HG02885 (cell line): ENCODE measurements at regions not wholly inside any gene's neighbourhood (a gene's known extent, or its start where the extent isn't known, plus 50 kb on each side); places are given as distances from the start of the nearest gene placed in this dataset.

Experiments
- ATAC-seq: cut with Tn5 transposase; IDR thresholded peaks from one replicate; pipeline ENCODE4 v1.9.1; 2021; ENCODE audit warnings: mild to moderate bottlenecking; ENCODE audit not compliant: unreplicated experiment, poor library complexity

GRCh38 chr6:125693480-125693879 lies 56.0 kb upstream of the HEY2 start:
- ATAC-seq, result no peak

DNA sequence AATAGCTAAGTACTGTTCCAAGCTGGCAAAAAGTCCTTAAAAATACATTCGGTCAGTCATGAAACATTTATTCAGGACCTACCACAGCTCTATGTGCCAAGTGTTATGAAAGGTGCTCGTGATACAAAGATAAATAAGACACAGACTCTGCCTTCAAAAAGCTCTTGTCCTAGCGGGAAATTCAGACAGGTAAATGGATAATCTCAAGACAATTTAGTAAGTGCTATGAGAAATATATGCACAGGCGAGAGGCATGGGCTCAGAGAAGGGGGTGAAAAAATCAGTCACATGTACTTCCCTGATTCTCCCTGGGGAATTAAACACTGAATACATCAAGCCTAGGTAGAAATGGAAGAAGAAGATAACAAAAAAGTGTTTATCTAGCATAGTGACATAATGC lies 49.8 kb upstream of the HEY2 start:
- no peak for ATAC-seq
